Dermis blood vessel endothelial cell (primary cell): ENCODE measurements at regions not wholly inside any gene's neighbourhood (a gene's known extent, or its start where the extent isn't known, plus 50 kb on each side); places are given as distances from the start of the nearest gene placed in this dataset.
"Not testable (repeated sequence)": the region's sequence is repeated elsewhere in the genome, so short reads cannot be mapped to it uniquely, and the experiment has no call there.

ENCODE experiments used
- DNase-seq: peaks from one replicate; pipeline ENCODE4 v3.0.0; 2010

DNA sequence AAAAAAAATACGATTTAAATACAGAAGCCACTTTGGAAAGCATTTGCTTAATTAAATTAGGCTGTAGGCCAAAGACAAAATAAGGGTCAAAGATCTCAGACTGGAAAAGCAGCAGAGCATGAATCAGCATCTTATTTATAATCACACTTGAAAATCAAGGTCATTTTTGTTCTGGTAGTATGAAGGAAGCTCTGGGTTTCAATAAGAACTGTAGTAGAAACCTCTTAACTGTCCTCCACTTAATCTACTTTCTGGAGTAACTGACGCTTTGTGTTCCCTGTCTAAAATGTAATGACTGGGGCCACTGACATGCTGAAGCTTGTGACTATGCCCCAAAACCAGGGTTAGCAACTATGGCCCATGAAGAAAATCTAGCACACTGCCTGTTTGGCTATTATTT, 450.7 kb upstream of the ZP4 start:
- DNase-seq = no peak

DNA sequence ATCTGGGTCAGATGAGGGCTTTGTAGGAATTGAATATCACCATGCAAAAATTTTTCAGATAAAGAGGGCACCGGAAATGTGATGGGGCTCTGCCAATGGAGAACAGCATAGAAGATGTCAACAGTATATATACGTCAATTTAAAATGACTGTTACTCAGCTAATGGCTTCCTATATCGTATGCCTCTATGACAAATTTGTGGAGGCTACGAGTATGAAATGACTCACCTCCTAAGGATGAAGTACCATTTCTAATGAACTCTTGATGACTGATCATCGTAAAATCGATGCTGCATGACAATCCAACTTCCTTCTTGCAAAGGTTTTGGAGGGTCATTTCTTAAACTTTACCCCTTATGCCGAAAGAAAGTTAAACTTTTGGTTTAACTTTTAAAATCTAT, 450.3 kb upstream of the ZP4 start:
- DNase-seq = no peak

DNA sequence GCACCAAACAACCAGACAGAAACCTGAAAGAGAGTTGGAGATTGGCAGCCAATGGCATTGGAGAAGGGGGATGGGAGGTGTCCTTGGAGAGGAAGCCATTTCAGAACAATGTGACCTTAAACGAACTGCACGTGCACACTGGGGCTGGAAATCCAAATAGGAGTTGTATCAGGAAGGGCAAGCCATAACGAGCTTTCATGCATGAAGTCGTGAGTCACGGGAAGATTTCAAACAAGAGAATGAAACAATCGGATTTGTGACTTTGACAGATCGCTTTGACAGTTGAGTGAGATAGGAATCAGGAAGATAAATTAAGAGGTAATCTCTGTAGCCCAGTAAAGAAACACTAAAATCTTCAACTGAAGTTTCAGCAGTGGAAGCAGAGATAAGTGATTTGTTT, 445.8 kb upstream of the ZP4 start:
- DNase-seq = no peak

DNA sequence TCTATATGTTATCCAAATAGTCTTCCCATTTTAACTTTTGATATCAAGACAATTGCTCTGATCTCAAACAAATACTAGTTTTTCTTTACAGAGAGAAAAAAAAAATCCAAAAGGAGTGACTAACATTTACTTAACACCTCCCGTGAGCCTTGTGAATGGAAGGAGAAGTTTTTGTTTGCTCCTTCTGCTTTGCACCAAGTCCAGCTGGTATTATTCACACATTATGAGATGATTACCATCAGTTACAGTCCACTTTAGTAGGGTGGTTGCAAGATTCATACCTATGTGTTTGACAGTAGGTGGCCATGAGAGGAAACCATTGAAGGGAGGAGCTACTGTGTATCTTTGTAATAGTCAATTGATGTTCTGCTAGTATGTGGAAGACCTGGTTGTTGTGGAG, 443.4 kb upstream of the ZP4 start:
- DNase-seq = no peak

DNA sequence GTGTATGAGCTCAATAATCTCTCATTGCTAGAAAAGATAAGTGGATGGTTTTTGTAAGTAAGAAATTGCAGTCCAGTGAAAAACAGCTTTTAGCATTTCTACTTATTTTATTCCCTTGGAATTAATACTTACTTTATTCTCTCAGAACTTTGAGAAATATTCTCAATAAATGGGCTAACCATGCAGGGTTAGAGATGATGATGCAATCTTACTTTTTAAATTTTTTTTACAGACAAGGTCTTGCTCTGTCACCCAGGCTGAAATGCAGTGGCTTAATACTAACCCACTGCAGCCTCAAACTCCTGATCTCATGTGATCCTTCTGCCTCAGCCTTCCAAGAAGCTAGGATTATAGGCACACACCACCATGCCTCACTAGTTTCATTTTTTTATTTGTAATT, 440.8 kb upstream of the ZP4 start:
- no peak for DNase-seq

DNA sequence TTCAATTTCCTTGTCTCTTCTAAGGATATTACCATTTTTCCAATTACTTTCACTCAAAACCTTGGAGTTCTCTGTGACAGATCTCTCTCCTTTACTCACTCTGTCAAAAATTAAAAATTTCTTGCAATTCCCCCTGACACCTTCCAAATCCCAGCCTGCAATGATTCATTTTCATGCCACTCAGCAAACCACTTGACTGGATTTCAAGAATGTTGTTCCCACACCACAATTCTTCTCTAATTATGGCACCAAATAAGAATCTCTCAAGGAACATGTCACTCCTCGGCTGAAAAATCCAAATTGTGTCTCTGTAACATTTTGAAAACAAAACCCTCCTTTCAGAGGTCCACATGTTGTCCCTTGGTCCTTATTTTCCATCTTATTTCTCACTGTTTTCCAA, 438.9 kb upstream of the ZP4 start:
- DNase-seq = no peak

DNA sequence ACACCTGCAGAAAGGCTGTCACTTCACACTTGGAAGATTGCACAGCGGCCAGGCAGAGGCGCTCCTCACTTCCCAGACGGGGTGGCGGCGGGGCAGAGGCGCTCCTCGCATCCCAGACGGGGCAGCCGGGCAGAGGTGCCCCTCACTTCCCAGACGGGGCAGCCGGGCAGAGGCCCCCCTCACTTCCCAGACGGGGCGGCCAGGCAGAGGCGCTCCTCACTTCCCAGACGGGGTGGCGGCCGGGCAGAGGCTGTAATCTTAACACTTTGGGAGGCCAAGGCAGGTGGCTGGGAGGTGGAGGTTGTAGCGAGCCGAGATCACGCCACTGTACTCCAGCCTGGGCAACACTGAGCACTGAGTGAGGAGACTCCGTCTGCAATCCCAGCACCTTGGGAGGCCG, 436.3 kb upstream of the ZP4 start:
- not testable (repeated sequence) for DNase-seq

DNA sequence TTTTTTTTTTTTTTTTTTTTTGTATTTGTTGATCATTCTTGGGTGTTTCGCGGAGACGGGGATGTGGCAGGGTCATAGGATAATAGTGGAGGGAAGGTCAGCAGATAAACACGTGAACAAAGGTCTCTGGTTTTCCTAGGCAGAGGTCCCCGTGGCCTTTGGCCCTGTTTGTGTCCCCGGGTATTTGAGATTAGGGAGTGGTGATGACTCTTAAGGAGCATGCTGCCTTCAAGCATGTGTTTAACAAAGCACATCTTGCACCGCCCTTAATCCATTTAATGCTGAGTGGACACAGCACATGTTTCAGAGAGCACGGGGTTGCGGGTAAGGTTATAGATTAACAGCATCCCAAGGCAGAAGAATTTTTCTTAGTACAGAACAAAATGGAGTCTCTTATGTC, 435.8 kb upstream of the ZP4 start:
- DNase-seq = not testable (repeated sequence)

DNA sequence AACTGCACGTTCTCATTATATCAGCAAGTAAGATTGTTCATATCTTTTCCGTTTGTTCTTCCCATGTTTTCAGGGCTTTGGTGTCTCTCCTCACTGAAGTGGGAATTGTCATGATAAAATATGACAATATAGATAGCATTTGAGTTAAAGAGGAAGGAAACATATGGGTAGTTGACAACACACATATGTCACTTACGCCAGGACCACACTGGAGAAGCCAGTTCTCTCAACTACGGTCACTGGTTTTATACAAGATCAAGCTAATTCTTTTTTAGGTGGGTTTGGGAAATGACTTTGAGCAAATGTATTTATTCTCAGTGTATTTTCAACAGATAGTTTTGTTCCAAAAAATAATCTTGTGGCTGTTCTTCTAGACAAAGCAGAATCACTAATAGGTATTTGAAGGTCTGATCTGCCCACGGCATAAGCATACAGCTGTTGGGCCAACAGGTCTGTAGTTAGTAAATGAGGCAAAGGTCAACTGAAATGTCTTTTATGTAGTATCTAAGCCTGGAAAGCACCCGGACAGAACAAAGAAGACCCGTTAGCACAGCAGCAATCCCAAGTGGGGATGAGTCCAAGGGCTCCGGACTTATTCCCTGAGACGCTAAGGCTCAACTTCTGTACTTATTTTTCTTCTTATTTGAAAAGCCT, 433.6 kb upstream of the ZP4 start:
- DNase-seq = no peak

DNA sequence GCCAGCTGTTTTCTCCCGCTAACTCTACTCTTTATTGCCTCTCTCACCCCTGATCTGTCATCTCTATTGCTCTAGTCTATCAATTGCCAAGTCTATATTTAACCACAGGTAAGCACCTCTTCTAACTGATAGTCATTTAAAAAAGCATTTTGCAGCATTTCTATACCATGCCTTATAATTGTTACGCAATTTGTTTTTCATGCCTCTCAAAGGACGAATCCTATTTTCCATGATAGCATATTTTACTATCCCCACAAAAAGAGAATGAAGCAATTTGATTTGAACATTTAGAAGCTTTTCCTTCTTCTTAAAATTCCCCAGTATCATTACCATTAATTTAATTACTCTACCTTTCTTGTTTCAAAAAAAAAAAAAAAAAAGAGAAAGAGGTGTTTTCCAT, 432.8 kb upstream of the ZP4 start:
- no peak for DNase-seq

DNA sequence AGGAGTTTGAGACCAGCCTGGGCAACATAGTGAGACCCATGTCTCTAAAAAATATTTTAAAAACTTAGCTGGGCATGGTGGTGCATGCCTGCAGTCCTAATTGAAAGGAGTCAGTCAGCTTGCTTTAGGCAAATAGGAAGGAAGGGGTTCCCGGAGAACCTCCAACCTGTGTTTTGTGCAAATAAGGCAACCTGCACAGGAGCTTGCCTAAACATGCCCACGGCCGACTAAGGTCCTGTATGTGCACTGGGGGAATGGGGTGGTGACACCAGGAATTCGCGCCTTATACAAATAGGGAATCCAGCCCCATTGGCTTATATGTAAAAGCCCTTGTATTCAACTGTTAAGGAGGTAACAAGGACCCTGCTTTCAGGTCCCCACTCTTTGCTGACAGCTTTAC, 429.2 kb upstream of the ZP4 start:
- no peak for DNase-seq

DNA sequence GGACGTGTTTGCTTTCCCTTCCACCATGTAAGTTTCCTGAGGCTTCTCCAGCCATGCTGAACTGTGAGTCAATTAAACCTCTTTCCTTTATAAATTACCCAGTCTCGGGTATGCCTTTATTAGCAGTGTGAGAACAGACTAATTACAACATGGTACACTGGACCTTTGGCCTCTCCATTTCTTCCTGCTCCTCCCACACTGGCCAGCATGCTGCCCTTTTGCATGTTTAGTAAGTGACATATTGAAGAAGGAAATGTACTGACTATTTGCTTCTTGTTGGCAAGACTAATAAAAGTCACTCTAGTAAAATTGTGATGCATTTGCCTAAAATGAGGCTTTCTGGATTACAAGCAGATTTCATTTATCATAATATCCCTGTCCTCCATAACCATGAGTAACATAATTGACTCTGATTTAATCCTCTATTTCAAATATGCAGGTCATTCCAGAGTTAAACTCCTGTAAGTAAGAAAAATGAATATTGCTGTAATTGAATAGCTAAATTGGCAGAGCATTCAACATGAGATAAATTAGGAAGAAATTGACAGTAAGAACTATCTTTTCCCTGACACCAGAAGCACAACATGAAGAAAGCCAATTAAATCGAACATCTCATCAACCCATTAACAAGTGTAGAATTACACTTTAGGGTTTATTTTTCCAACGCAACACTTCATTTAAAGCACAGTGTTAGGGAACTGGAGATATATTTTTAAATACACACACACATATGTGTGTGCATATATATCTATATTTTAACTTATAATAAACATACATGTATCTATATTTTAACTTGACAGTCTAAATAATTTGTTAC, 427.8 kb upstream of the ZP4 start:
- no peak for DNase-seq

DNA sequence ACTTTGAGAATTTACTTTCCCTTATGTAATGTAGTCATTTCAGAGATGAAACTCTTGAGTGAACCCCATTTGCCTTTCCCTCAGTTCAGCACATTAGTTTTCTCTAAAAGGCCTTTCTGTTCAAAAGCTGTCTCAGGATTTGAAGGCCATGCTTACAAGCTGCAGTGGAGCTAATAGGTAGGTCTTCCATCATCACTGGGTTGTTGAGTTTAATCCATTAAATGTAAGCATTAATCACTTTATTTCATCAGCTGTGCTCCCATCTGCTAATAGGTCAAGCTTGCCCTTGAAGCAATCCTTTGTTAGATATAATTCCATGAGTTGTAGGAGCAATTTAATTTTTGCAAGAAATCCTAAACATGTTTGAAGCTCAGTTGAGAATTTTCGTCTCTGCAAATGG, 422.2 kb upstream of the ZP4 start:
- no peak for DNase-seq

DNA sequence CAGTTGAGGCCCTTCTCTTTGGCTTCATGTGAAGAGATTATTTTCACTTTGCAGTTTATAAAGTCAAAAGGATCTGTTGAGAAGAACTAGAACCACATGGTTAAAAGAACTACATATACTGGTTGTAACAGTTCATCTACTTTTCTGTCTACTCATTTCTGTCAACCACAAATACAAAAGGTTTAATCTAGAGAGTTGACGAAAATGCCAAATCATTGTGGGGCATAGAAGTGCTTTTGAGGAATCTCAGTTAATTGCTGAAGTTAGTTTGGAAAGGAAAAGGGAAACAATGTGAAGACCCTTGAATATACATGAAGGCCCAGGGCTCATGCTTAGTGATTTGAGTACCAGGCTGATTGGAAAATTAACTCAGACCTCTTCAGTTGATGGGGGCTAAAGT, 415.7 kb upstream of the ZP4 start:
- no peak for DNase-seq

DNA sequence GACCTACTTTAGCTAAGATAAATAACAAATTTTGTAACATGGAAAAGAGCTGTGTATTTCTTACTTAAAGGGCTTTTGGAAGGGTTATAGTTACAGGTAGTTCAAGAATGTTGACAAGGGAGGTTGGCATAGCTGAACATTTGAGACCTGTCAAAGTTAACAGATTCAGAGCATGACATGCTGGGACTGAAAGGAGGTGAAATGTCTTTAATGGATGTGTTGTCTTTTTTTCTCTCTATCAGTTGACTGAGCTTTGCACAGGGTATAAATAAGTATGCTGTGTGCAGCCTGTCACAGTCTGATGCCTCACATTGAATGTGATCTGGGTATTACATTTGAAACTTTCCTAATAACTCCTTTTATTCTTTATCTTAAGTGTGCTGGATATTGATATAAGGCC, 411.9 kb upstream of the ZP4 start:
- no peak for DNase-seq

DNA sequence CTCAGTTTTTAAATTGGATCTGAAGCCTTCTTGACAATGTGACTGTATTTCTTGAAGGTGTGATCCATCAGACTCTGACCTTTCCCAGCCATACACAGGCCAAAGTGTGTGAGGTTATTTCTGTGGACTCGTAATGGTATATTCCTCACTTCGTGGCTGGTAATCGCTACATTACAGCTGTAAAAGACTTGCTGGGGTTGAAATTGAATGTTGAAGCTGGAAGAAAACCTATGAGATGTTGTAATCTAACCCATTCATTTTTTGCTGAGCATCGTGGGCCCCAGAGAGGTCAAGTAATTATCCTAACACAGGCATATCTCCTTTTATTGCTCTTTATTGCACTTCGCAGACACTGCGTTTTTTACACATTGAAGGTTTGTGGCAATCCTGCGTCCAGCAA, 405.6 kb upstream of the ZP4 start:
- DNase-seq = no peak

DNA sequence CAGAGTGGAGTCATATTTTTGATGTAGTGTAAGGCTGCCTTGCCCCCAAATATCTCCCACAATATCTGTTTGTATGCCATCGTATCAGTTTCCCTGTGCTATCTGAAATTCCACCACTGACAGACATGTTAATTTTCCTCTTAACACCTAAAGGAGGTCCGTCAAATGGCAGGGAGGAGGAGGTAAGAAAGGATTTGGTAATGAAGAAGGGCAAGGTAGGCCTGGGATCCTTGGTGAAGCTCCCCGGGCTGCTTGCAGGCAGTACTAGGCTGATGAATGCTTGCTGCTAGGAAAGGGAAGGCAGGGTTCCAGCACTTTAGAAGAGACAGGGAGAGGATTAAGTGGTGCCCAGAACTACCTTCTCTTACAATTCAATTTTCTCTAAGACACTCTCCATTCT, 402.4 kb upstream of the ZP4 start:
- no peak for DNase-seq

DNA sequence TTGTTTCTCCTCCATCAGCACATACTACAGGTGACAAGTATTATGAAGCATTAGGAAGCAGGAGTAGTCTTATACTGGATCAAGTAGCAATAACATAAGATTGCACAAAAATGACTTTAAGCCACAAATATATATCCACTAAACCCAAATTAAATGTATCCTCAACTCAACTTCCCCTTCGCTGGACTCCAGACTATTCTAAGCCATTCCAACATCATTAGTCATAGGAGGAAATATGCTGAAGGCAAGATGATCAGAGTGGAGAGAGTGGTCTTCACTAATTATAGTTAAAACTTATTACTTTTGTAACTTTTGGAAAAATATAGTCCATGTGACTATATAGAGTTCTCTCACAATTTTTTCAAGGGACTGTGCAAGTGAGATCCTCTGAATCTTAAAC, 390.7 kb upstream of the ZP4 start:
- no peak for DNase-seq

DNA sequence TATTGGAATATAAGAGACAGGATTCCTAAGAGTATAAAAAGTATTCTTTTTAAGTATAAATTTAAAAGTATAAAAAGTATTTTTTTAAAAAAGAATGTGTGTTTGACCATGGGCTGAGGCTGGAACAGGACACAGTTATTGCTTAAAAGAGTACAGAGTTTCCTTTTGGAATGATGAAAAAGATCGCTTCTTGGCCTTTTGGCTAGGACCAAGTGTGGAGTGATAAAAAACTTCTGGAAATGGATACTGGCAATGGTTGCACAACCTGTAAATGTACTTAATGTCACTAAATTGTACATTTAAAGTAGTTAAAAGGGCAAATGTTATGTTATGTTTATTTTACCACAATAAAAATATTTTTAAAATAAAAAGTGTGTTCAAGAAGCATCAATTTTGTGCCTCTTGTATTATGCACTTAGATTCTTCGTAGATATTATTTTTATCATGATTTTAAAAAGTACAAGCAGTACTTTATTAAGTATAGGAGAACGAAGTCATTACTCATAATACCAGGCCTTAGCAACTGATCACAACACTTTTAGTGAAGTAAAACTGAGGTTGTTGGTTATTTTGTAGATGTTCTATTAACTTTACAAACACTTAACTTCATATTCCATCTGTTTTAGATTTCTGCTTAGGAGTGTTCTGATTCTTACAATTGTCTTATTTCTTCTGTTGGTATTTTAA, 389.1 kb upstream of the ZP4 start:
- DNase-seq = no peak

DNA sequence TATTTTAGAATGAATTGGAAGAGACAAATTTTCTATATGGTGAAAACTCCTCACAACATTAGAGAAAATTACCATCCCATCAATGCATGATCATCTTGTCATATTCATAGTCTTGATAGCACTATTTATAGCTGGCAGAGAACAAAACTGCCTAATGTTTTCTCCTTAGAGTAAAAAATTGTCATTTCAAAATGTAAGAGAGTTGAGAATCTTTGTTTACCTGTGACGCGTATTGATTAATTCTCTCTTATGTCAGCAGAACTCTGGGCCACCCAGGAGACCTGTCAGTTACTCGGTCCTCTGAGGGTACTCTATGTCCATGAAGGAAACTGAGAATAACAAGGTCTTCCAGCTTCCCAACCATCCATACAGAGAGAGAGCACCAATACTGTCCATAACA, 381.4 kb upstream of the ZP4 start:
- no peak for DNase-seq

DNA sequence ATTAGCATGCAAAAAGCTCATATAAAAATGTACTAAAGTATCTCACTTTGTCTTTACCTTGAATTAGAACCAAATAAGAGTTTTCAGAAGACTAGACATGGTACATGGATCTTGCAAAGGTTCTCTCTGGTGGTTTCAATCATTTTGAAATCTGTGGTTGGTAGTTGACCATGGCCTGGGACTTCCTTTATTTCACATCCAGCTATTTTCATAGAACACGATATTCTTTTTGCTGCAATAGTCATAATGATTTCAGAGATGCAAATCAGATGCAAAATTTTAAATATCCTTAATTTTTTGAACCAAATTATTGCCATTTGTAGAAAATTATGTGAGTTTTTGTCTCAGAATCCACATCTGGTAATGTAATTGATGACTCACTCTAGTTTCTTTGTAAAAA, 375.1 kb upstream of the ZP4 start:
- no peak for DNase-seq

DNA sequence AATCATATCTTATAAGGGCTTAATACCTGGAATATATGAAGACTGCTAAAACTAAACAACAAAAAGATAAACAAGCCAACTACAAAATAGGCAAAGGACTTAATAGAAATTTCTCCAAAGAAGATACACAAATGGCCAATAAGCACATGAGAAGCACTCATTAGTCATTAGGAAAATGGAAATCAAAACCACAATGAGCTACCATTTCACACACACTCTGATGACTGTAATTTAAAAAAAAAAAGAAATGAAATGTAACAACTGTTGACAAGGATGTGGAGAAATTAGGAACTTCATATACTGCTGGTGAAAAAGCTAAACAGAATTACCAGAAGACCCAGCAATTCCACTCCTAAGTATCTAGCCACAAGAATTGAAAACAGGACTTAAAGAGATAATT, 374.2 kb upstream of the ZP4 start:
- DNase-seq = no peak

DNA sequence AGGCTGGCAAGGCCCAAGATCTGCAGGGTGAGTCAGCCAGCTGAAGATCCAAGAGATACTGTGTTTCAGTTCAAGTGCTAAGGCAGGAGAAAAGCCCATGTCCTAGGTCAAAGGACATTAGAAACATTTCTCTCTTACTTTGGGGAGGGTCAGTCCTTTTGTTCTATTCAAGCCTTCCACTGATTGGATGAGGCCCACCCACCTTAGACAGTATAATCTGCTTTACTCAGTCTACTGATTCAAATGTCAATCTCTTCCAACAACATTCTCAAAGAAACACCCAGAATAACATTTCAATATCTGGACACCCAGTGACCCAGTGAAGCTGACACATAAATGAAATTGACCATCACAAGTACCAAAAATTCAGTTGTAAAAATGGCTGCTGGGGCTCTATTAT, 367.8 kb upstream of the ZP4 start:
- no peak for DNase-seq

DNA sequence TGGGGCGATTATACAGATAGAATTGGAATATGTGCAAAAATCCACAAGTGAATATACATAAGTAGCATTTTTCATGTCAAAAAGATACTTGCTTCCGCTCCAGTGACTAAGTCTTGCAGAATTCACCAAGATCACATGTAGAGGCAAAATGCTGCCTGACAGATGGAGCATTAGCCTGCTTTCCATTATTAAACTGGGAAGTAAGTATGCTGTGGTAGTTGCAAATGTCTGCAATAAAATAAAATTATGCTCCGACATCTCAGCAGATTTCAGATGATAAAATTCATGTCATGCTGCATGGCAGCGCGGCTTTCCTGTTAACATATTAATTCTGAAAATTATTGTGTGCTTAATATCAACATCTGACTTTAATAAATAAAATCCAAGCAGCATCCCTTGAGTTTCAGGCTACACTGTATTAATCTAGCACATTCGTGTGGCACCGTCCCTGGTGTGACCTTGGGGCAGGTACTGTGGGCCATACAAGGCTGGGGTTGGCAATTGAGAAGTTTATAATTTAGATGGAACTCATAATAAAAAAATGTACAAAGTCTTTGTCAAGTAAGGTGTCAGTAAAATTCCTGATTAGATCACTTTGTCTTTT, 366.4 kb upstream of the ZP4 start:
- DNase-seq = no peak
